HCT116 (cell line): ENCODE measurements at regions not wholly inside any gene's neighbourhood (a gene's known extent, or its start where the extent isn't known, plus 50 kb on each side); places are given as distances from the start of the nearest gene placed in this dataset.

ENCODE experiments used
- ATAC-seq: fragments of 200-7000 bp; cut with Tn5 transposase; 2 replicates; pipeline ENCODE4 v1.9.1; 2020; ENCODE audit warnings: mild to moderate bottlenecking, moderate library complexity
- BruUV-seq: library from RNA; stranded (reverse); fragments of 400-500 nt; replicated peaks from 2 replicates; lab custom pipeline; 2021; lab: Mats Ljungman, UMichigan
- CTCF ChIA-PET: fragments of 300-600 bp; sonication (Branson Sonifier 250); formaldehyde crosslinking; loops from one replicate; lab custom pipeline; 2021; ENCODE audit warnings: antibody characterized with exemption; lab: Charles Lee
- POLR2A ChIA-PET: fragments of 300-600, 350-600 bp; sonication (Branson Sonifier 250); formaldehyde crosslinking; loops from one replicate; lab custom pipeline; 2021; ENCODE audit warnings: antibody characterized with exemption; lab: Charles Lee
- RAD21 ChIA-PET, 2 experiments: fragments of 300-600 bp; sonication (Branson Sonifier 250); formaldehyde crosslinking; loops; one replicate each; lab custom pipeline; 2023; ENCODE audit warnings: low total read pairs in 2 of 2; ENCODE audit not compliant: uncharacterized antibody in 2 of 2, unreplicated experiment in 2 of 2, low non-redundant PET in 1 of 2; lab: Charles Lee
- DNase-seq: peaks from one replicate; pipeline ENCODE4 v3.0.0-alpha.2; 2010; ENCODE audit warnings: low read depth, low spot score
- H2AFZ ChIP-seq: fragments of 200-600 bp; shearing (Covaris generic), sonication (generic); 2 replicates; pipeline ENCODE4 v1.6.1; 2017; ENCODE audit warnings: low read depth, mixed run types, mixed read lengths, antibody characterized with exemption, low read length; ENCODE audit not compliant: poor library complexity, severe bottlenecking
- H3K27ac ChIP-seq: 2 replicates; pipeline ENCODE4 v1.5.1; 2012; ENCODE audit warnings: low read depth, low read length
- H3K27me3 ChIP-seq: fragments of 200-600 bp; sonication (generic); 2 replicates; pipeline ENCODE4 v1.6.1; 2016; ENCODE audit warnings: mixed run types, low read length, mixed read lengths; ENCODE audit not compliant: insufficient read depth
- H3K36me3 ChIP-seq, 2 experiments: fragments of 200-500 bp in 1 of 2; fragments of 200-600 bp in 1 of 2; sonication (Bioruptor generic) in 1 of 2; sonication (generic) in 1 of 2; 2 replicates each; pipeline versions ENCODE4 v1.5.1 to v1.6.1; 2014 to 2016; ENCODE audit warnings: low read length in 2 of 2, inconsistent platforms in 1 of 2, mixed read lengths in 1 of 2, mixed run types in 1 of 2; ENCODE audit not compliant: insufficient read depth in 2 of 2, control insufficient read depth in 1 of 2
- H3K4me1 ChIP-seq, 2 experiments: fragments of 200-600 bp in 1 of 2; sonication (generic) in 1 of 2; 2 replicates each; pipeline versions ENCODE4 v1.5.1 to v1.6.1; 2012 to 2017; ENCODE audit warnings: low read length in 2 of 2, inconsistent platforms in 1 of 2, mild to moderate bottlenecking in 1 of 2, mixed read lengths in 1 of 2, mixed run types in 1 of 2, moderate library complexity in 1 of 2; ENCODE audit not compliant: insufficient read depth in 2 of 2, control insufficient read depth in 1 of 2
- H3K4me2 ChIP-seq: fragments of 200-600 bp; sonication (generic); 2 replicates; pipeline ENCODE4 v1.6.1; 2017; ENCODE audit warnings: mixed run types, low read length, mixed read lengths
- H3K4me3 ChIP-seq, 2 experiments: fragments of 200-600 bp in 1 of 2; sonication (generic) in 1 of 2; replicated peaks in 1 of 2; 2 replicates each; pipeline ENCODE4 v1.5.1; 2011 to 2016; ENCODE audit warnings: low read length in 2 of 2, control low read depth in 1 of 2, low read depth in 1 of 2, mild to moderate bottlenecking in 1 of 2, mixed read lengths in 1 of 2, mixed run types in 1 of 2
- H3K79me2 ChIP-seq: fragments of 200-600 bp; sonication (generic); 2 replicates; pipeline ENCODE4 v1.6.1; 2017; ENCODE audit warnings: mild to moderate bottlenecking, mixed run types, low read length, moderate library complexity, mixed read lengths; ENCODE audit not compliant: insufficient read depth
- H3K9ac ChIP-seq: fragments of 200-600 bp; sonication (generic); 2 replicates; pipeline ENCODE4 v1.6.1; 2016; ENCODE audit warnings: low read length, mixed read lengths
- H3K9me2 ChIP-seq: fragments of 200-600 bp; sonication (generic), shearing (Covaris generic); 2 replicates; pipeline ENCODE4 v1.6.1; 2017; ENCODE audit warnings: mixed run types, mild to moderate bottlenecking, moderate library complexity; ENCODE audit not compliant: insufficient read depth
- H3K9me3 ChIP-seq, 2 experiments: fragments of 200-500 bp in 1 of 2; fragments of 200-600 bp in 1 of 2; sonication (Bioruptor generic) in 1 of 2; sonication (generic) in 1 of 2; 2 replicates each; pipeline ENCODE4 v1.6.1; 2014 to 2017; ENCODE audit warnings: low read length in 2 of 2, mixed read lengths in 2 of 2, inconsistent platforms in 1 of 2, low read depth in 1 of 2, mild to moderate bottlenecking in 1 of 2, mixed run types in 1 of 2, moderate library complexity in 1 of 2; ENCODE audit not compliant: control insufficient read depth in 1 of 2, insufficient read depth in 1 of 2
- H4K20me1 ChIP-seq: fragments of 200-600 bp; sonication (generic), shearing (Covaris generic); 2 replicates; pipeline ENCODE4 v1.6.1; 2017; ENCODE audit warnings: mixed run types, mild to moderate bottlenecking, moderate library complexity; ENCODE audit not compliant: insufficient read depth
- ATF3 ChIP-seq: IDR thresholded peaks from 2 replicates; pipeline ENCODE4 v1.6.1; 2012
- CBX3 ChIP-seq: IDR thresholded peaks from 2 replicates; pipeline ENCODE4 v1.6.1; 2012; ENCODE audit warnings: low read depth
- CEBPB ChIP-seq: IDR thresholded peaks from 2 replicates; pipeline ENCODE4 v1.6.1; 2012; ENCODE audit warnings: low read depth
- CTCF ChIP-seq, 3 experiments: fragments of 200-600 bp in 1 of 3; sonication (generic) in 1 of 3; IDR thresholded peaks in 2 of 3; conservative IDR thresholded peaks in 1 of 3; 2 replicates each; pipeline ENCODE4 v1.5.1; 2012 to 2017; ENCODE audit warnings: low read depth in 2 of 3, low read length in 2 of 3, antibody characterized with exemption in 1 of 3, borderline replicate concordance in 1 of 3, control low read depth in 1 of 3, mild to moderate bottlenecking in 1 of 3, mixed read lengths in 1 of 3, mixed run types in 1 of 3, moderate library complexity in 1 of 3; ENCODE audit not compliant: insufficient read depth in 1 of 3
- EGR1 ChIP-seq: IDR thresholded peaks from 2 replicates; pipeline ENCODE4 v1.6.1; 2012; ENCODE audit warnings: low read depth
- ELF1 ChIP-seq: IDR thresholded peaks from 2 replicates; pipeline ENCODE4 v1.6.1; 2012; ENCODE audit warnings: low read depth, borderline replicate concordance
- EZH2 ChIP-seq: fragments of 200-600 bp; sonication (generic); IDR thresholded peaks from 2 replicates; pipeline ENCODE4 v1.6.1; 2017; ENCODE audit warnings: antibody characterized with exemption, mixed run types
- EZH2phosphoT487 ChIP-seq: fragments of 200-600 bp; IDR thresholded peaks from 2 replicates; pipeline ENCODE4 v1.6.1; 2018; ENCODE audit warnings: antibody characterized with exemption, borderline replicate concordance
- FOSL1 ChIP-seq: IDR thresholded peaks from 2 replicates; pipeline ENCODE4 v1.6.1; 2012; ENCODE audit warnings: low read depth
- JUND ChIP-seq: IDR thresholded peaks from 2 replicates; pipeline ENCODE4 v1.6.1; 2012
- MAX ChIP-seq: IDR thresholded peaks from 2 replicates; pipeline ENCODE4 v1.6.1; 2012
- RAD21 ChIP-seq: IDR thresholded peaks from 2 replicates; pipeline ENCODE4 v1.6.1; 2012; ENCODE audit warnings: low read depth, mild to moderate bottlenecking
- SIN3A ChIP-seq: IDR thresholded peaks from 2 replicates; pipeline ENCODE4 v1.6.1; 2012; ENCODE audit warnings: low read depth
- SP1 ChIP-seq: IDR thresholded peaks from 2 replicates; pipeline ENCODE4 v1.6.1; 2012; ENCODE audit warnings: low read depth
- TCF7L2 ChIP-seq: IDR thresholded peaks from 2 replicates; pipeline ENCODE4 v1.7.0; 2011; ENCODE audit warnings: borderline replicate concordance, inconsistent platforms; ENCODE audit not compliant: insufficient read depth, insufficient read length; ENCODE audit errors: extremely low read depth
- ZFX ChIP-seq: fragments of 450-650 bp; IDR thresholded peaks from 2 replicates; pipeline ENCODE4 v1.6.1; 2017
- intact Hi-C: fragments of 100-400 bp; cut with micrococcal nuclease; formaldehyde crosslinking; loops from 2 replicates; pipeline ENCODE4 v1.10.0; 2022

- no peak overlapping the region for H2AFZ ChIP-seq
- H3K9me2 ChIP-seq, result no peaks in the 10 kb centered on the region
- H3K79me2 ChIP-seq, result peaks cover 55% of the 10 kb centered on the region
- intact Hi-C loops, result no loop called here
- no peak for DNase-seq
- peak; percentile 8; the same call in 1 of the 2 replicates for ATAC-seq
- TF ChIP-seq CTCF (IDR thresholded peaks at IDR 0.05 in 2 of 3, conservative IDR thresholded peaks at IDR 0.05 in 1 of 3; ENCODE audit: borderline replicate concordance in 1 of 3, insufficient read depth in 1 of 3, low read depth in 2 of 3, low read length in 2 of 3) (0 out of 6 replicates have a peak, but pooled peaks of 1 of the 3 experiments have one; percentile 3), ELF1 (no peak), FOSL1 (no peak), TCF7L2 (no peak), EZH2 (no peak), JUND (no peak), SIN3A (no peak), RAD21 (no peak), CBX3 (no peak), MAX (no peak), EZH2phosphoT487 (no peak), EGR1 (no peak), SP1 (no peak), ZFX (peak; percentile 77), ATF3 (no peak), CEBPB (no peak)
- 0 out of 4 replicates have a peak, but pooled peaks cover 0 to 6% of the 10 kb centered on the region in 2 experiments for H3K36me3 ChIP-seq
- peak overlapping the region; percentile 88 to 96 for H3K4me3 ChIP-seq
- peak overlapping the region; percentile 84 for H3K4me2 ChIP-seq
- H3K27me3 ChIP-seq, result no peaks in the 10 kb centered on the region
- CTCF ChIA-PET, result no interaction called here
- peak overlapping the region; percentile 98 for H3K27ac ChIP-seq
- H3K4me1 ChIP-seq, result peaks cover 61 to 67% of the 10 kb centered on the region in 2 experiments
- H4K20me1 ChIP-seq, result peaks cover 4% of the 10 kb centered on the region; the same call in 1 of the 2 replicates
- POLR2A ChIA-PET, result no interaction called here
- RAD21 ChIA-PET, result no interaction called here
- H3K9me3 ChIP-seq, result no peaks in the 10 kb centered on the region
- peak overlapping the region; percentile 97 for H3K9ac ChIP-seq
- BruUV-seq, result no TSS peak
Measured at GRCh38 chr17:77281904-77282367, 141.2 kb downstream of the SEC14L1 start.
